Peyer's patch (tissue), 4 donors: ENCODE measurements at regions not wholly inside any gene's neighbourhood (a gene's known extent, or its start where the extent isn't known, plus 50 kb on each side); places are given as distances from the start of the nearest gene placed in this dataset.

Experiments used
- CTCF ChIP-seq, 6 experiments: fragments of 450-650 bp in 4 of 6; fragments of 200-600 bp in 2 of 6; sonication (generic) in 1 of 6; IDR thresholded peaks; one replicate each; pipeline ENCODE4 v1.5.1; 2017 to 2019; ENCODE audit warnings: antibody characterized with exemption in 6 of 6, mild to moderate bottlenecking in 3 of 6, moderate library complexity in 1 of 6
- POLR2A ChIP-seq, 2 donors: fragments of 450-650 bp; IDR thresholded peaks; one replicate each; pipeline ENCODE4 v1.5.1; 2017; ENCODE audit warnings: antibody characterized with exemption in 2 of 2, mild to moderate bottlenecking in 2 of 2, moderate library complexity in 2 of 2

GRCh38 chr7:112579388-112579787, 98.6 kb downstream of the LSMEM1 start:
- TF ChIP-seq CTCF (IDR thresholded peaks at IDR 0.05) (no peak), POLR2A (IDR thresholded peaks at IDR 0.05) (no peak)
